Ammon's horn (tissue), 1 donor: ENCODE measurements at regions not wholly inside any gene's neighbourhood (a gene's known extent, or its start where the extent isn't known, plus 50 kb on each side); places are given as distances from the start of the nearest gene placed in this dataset.

ENCODE experiments used
- DNase-seq: peaks from one replicate; pipeline ENCODE4 v3.0.0-alpha.2; 2016; ENCODE audit warnings: low spot score

DNA sequence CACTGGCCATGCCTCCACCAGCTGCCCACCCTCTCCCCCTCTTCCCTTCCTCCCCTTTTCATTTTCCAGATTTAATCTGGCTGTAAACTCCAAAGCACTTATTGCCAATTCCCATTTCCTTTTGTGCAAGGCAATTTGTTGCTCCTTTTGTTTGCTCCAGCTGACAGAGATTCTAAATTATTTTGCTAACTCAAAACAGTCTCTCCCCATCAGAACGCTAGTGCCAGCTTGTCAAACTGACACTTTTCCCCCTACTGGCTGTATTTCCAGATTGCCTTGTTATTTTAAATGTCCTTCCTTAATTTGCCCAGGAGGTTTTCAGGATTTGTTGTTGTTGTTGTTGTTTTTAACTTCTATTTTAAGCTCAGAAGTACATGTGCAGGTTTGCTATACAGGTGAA is 57.0 kb upstream of the PAK1 start:
- no peak for DNase-seq

DNA sequence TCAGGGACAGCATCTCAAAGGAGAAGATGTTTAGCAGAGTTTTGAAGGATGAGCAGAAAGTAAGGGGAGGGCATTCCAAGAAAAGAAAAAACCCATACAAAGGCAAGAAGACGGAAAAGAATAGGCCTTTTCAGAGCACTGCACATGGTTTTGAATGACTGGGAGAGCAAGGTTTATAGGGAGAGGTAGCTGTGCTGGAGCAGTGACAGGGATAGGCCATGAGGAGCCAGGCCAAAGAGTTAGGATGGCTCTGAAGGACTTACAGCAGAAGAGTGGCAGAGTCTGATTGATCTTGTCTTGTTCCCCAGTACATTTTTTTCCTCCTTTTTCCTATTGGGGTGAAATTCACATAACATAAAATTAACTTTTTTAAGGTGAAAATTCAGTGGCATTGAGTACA is 55.8 kb upstream of the PAK1 start:
- DNase-seq = no peak

DNA sequence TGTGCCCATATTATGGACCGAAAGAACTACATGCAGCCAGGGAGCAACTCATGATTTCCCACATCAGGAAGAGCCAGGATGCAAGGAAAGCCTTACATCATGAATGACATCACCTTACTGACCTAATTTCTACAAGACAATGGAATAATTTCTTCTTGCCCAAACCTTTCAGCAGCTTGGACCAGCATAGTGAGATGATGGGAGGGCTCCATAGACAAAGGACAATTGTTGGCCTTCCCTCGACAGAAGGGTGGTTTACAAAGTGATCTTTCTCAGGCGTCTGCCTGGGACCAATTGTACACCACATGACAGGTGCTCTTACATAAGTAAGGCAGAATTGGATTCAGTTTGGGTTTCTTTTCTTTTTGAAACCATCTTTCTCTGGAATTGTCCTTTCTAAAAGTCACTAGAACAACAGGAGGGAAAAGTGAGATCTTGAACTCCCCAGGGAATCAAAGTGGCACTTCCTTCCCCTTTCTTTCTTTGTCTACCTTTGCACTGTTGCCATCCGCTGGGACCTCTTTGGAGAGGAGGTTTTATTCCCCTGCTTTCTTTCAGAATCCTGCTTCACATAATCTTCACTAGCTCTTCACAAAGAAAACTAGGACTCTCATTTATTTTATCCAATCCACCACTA is 51.7 kb upstream of the PAK1 start:
- DNase-seq = peak; percentile 62

DNA sequence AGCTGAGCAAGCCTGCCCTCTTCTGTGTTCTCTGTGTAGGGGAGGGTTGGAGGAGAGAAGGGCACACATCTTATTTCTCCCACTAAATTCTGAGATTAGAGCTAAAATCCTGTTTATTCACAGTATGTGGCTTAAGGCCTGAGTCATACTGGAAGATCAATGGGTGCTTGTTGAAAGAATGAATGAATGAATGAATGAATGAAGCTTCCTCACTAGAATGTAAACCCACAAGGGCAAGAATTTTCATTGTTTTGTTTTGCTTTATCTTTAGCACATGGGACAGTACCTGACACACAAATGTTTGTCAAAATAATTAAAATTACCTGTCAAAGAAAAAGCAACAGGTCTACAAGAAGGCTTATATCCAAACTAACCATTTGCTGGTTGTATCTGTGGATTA is 50.6 kb upstream of the PAK1 start:
- DNase-seq = no peak

DNA sequence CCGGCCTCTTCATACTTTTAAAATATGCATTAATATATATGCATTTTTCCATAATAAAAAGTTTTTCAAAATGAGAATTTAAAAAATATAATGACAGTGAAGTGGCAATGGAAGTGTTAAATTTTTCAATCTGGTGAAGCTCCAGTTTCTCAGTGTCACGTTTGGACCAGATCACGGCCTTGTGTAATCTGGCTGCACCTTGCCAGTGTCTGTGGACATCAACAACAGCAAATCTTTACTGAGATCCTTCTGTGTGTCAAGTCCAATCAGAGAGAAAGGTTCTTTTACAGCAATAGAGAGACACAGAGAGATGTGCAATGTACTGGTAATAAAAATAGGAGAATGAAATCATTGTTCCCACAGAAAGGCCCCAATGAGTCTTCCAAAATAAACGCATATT is 49.8 kb upstream of the PAK1 start:
- DNase-seq = no peak
